Lower leg skin (tissue), 3 donors: ENCODE measurements at regions not wholly inside any gene's neighbourhood (a gene's known extent, or its start where the extent isn't known, plus 50 kb on each side); places are given as distances from the start of the nearest gene placed in this dataset.

Source experiments
- CTCF ChIP-seq, 3 donors: fragments of 450-650 bp; IDR thresholded peaks; one replicate each; pipeline ENCODE4 v1.5.1; 2016; ENCODE audit warnings: antibody characterized with exemption in 3 of 3, mild to moderate bottlenecking in 3 of 3, moderate library complexity in 2 of 3
- POLR2A ChIP-seq, 2 donors: fragments of 450-650 bp; IDR thresholded peaks; one replicate each; pipeline ENCODE4 v1.6.1; 2016 to 2017; ENCODE audit warnings: antibody characterized with exemption in 2 of 2, mild to moderate bottlenecking in 1 of 2, moderate library complexity in 1 of 2

- TF ChIP-seq POLR2A (IDR thresholded peaks at IDR 0.05): no peak
- no peak for TF ChIP-seq CTCF (IDR thresholded peaks at IDR 0.05)
Measured at GRCh38 chr2:7471185-7471584, 554.0 kb downstream of the RNF144A start.
